ENCODE measurements at regions not wholly inside any gene's neighbourhood (a gene's known extent, or its start where the extent isn't known, plus 50 kb on each side); places are given as distances from the start of the nearest gene placed in this dataset.

DNA sequence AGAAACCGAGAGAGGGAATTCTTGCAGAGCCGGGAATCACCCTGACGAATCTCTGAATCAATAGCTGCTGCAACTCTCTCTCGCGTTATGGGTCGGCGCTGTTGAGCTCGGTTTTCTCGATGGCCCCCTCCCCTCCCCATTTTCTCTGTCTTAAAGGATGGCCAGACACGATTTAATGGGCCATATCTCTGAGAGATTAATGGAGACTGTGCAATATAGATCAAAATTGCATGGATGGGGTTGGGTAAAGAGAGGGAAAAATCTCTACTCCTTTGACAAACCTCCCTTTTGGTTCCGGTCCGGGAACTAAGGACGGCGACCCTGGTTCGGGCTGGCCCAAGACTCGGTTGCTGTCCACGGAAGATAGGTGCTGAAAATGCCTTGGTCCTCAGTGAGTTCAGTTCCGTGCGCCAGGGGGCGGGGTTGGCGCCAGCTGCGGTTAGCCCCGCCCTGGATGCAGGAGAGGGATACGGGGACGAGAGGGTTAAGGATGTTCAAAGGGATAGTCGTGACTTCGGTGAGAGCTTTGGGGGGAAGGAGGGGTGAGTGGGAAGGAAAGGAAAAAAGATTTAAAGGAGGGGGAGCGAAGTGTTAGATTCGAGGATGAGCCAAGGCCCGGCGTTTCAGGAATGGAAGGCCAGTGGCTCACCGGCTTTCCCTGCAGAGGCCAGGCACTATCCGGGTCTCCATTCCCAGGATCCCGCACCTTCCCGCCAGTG is 103.6 kb upstream of the HSD17B12 start:
- no peaks in the 10 kb centered on the region for H3K9me3 ChIP-seq (ENCODE audit: control insufficient read depth, low read length)
- H3K9ac ChIP-seq (ENCODE audit: low read length): no peak overlapping the region
- H3K36me3 ChIP-seq (ENCODE audit: control insufficient read depth, insufficient read depth, low read length, severe bottlenecking): no peaks in the 10 kb centered on the region
- DNase-seq (ENCODE audit: low read depth): peak; percentile 77
- H3K4me3 ChIP-seq (ENCODE audit: low read length): peak overlapping the region; percentile 79
- H3K4me1 ChIP-seq (ENCODE audit: control insufficient read depth, insufficient read depth, low read length): peaks cover 37% of the 10 kb centered on the region
- H3K27me3 ChIP-seq (replicated peaks; ENCODE audit: control insufficient read depth, insufficient read depth, low read length): peaks cover 40% of the 10 kb centered on the region

DNA sequence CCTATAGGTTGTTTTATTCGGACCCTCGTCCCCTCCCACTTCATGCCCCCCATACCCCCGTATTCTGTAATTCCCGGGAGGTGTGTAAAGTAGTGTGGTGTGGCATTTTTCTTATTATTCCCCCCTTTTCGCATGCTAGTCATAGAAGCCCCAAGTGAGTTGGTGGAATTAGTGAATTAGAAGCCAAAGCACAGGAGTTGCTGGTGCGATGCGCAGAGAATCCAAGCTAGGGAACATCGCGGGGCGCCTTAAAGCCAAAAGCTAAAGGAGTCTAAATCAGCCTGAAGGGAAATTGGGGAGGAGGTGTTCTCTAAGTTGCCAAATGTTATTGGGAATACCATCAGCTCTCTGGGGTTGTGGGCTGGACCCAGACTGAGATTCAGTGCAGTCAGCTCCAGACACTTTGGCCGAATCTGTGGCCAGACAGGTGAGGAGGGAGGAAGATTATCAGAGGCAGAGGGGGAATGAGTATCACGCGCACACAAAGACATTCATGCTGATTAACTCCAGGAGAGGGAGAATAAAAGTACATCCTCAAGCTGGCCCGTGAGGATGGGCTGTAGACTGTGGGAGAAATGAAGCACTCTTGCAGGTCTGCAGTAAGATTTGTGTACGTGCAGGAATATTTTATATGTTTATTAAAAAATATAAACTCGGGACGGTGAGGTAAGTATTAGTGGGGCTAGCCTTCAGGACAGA is 102.8 kb upstream of the HSD17B12 start:
- no peak overlapping the region for H3K4me3 ChIP-seq (ENCODE audit: low read length)
- no peaks in the 10 kb centered on the region for H3K36me3 ChIP-seq (ENCODE audit: control insufficient read depth, insufficient read depth, low read length, severe bottlenecking)
- H3K9me3 ChIP-seq (ENCODE audit: control insufficient read depth, low read length): no peaks in the 10 kb centered on the region
- no peak overlapping the region for H3K9ac ChIP-seq (ENCODE audit: low read length)
- no peak for DNase-seq (ENCODE audit: low read depth)
- peaks cover 39% of the 10 kb centered on the region for H3K27me3 ChIP-seq (replicated peaks; ENCODE audit: control insufficient read depth, insufficient read depth, low read length)
- H3K4me1 ChIP-seq (ENCODE audit: control insufficient read depth, insufficient read depth, low read length): peaks cover 39% of the 10 kb centered on the region

- peak; percentile 33 for DNase-seq (ENCODE audit: low read depth)
- Histone ChIP-seq H3K9ac (ENCODE audit: low read length) (no peak overlapping the region), H3K27me3 (replicated peaks; ENCODE audit: control insufficient read depth, insufficient read depth, low read length) (peaks cover 41% of the 10 kb centered on the region), H3K4me1 (ENCODE audit: control insufficient read depth, insufficient read depth, low read length) (peaks cover 39% of the 10 kb centered on the region), H3K4me3 (ENCODE audit: low read length) (peak overlapping the region; percentile 80), H3K9me3 (ENCODE audit: control insufficient read depth, low read length) (no peaks in the 10 kb centered on the region), H3K36me3 (ENCODE audit: control insufficient read depth, insufficient read depth, low read length, severe bottlenecking) (no peaks in the 10 kb centered on the region)
Measured at GRCh38 chr11:43578346-43579170, 102.0 kb upstream of the HSD17B12 start.

DNA sequence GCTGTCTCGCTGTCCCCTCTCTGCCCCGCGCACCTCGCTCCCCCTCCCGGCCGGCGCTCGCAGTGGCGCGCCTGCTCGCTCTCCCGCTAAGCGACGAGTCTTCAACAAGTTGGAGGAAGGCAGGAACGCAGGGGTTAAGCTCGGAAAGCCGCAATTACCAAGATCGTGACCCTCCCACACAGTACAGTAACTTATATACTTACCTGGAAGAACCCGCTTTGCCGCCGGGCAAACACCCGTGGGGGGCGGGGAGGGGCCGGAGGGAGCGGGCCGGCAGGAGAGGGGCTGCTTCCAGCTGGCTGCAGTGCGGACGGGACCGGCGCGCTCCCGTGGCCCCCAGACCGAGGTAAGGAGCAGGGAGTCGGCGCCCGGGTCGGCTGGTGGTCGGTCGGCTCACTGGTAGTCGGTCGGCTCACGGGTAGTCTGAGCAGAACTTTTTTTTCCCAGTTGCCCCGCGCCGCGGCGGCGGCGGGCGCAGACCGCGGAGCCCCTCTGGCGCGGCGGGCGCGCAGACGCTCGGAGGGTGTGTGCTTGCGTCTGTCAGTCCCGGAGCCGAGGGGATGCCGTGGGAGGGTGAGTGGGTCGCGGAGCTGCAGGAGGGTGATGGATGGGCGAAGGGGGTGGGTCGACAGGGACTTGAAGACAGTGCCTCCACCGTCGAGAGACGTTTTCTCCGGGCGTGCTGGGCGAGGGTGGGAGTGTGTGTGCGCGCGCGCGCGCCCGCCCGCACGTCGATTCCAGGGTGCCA is 101.2 kb upstream of the HSD17B12 start:
- peak overlapping the region; percentile 29 for H3K9ac ChIP-seq (ENCODE audit: low read length)
- peaks cover 39% of the 10 kb centered on the region for H3K4me1 ChIP-seq (ENCODE audit: control insufficient read depth, insufficient read depth, low read length)
- DNase-seq (ENCODE audit: low read depth): peak; percentile 51

DNA sequence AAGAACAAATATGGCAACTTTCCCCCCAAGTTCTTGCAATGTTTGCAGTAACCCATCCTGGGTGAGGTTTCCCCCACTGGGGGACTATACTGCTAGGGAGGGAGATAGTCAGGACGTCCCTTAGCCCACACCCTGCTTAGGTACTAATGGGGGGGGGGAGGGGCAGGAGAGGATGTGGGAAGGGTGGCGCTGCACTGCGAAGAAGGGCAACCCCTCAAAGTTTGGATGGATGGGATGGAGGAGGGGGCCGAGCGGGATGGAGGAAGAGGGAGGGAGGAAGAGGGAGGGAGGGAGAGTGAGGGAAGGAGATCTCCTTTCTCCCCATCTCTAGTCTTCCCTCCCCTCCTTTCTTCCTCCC is 100.6 kb upstream of the HSD17B12 start:
- Histone ChIP-seq H3K9me3 (ENCODE audit: control insufficient read depth, low read length) (no peaks in the 10 kb centered on the region), H3K36me3 (ENCODE audit: control insufficient read depth, insufficient read depth, low read length, severe bottlenecking) (no peaks in the 10 kb centered on the region), H3K4me3 (ENCODE audit: low read length) (peak overlapping the region; percentile 80), H3K9ac (ENCODE audit: low read length) (no peak overlapping the region), H3K27me3 (replicated peaks; ENCODE audit: control insufficient read depth, insufficient read depth, low read length) (peaks cover 54% of the 10 kb centered on the region), H3K4me1 (ENCODE audit: control insufficient read depth, insufficient read depth, low read length) (peaks cover 36% of the 10 kb centered on the region)
- no peak for DNase-seq (ENCODE audit: low read depth)

More for the DNA sequence above, 101.2 kb upstream of the HSD17B12 start:
- H3K9me3 ChIP-seq (ENCODE audit: control insufficient read depth, low read length): no peaks in the 10 kb centered on the region
- peaks cover 49% of the 10 kb centered on the region for H3K27me3 ChIP-seq (replicated peaks; ENCODE audit: control insufficient read depth, insufficient read depth, low read length)
- H3K36me3 ChIP-seq (ENCODE audit: control insufficient read depth, insufficient read depth, low read length, severe bottlenecking): no peaks in the 10 kb centered on the region
- H3K4me3 ChIP-seq (ENCODE audit: low read length): peak overlapping the region; percentile 80

DNA sequence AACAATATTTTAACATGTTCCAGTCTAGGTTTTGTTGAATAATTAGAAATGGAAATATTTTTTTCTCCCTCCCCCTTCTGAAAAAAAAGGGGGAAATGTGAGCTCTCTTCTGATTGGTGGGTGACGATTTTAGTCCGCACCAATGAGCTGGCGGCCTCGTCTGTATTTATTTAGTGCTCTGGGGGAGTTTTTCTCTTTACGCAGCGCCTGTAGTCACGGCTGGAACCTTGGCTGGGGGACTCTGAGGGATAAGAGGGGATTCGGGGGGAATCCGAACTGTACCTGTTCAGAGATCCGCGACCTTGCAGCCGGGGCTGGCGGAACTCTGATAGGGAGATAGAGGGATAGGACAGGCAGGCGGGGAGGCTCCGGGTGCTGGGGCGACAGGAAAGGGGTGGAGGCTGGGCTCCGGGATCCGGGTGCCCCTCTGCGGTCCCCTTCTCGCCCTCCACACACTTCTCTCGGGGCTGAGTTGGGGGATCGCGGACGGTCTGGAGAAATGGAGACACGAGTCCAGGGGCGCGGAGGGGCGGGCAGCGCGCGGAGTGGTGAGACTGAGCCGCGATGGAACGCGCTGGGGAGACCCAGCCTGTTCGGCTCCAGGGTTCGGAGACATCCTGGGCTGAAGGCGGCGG is 99.7 kb upstream of the HSD17B12 start:
- peak; percentile 16 for DNase-seq (ENCODE audit: low read depth)
- Histone ChIP-seq H3K9ac (ENCODE audit: low read length) (no peak overlapping the region), H3K4me1 (ENCODE audit: control insufficient read depth, insufficient read depth, low read length) (peaks cover 26% of the 10 kb centered on the region), H3K27me3 (replicated peaks; ENCODE audit: control insufficient read depth, insufficient read depth, low read length) (peaks cover 57% of the 10 kb centered on the region), H3K4me3 (ENCODE audit: low read length) (peak overlapping the region; percentile 79), H3K9me3 (ENCODE audit: control insufficient read depth, low read length) (no peaks in the 10 kb centered on the region), H3K36me3 (ENCODE audit: control insufficient read depth, insufficient read depth, low read length, severe bottlenecking) (no peaks in the 10 kb centered on the region)

GRCh38 chr11:43581370-43582023 is 99.0 kb upstream of the HSD17B12 start:
- Histone ChIP-seq H3K27me3 (replicated peaks; ENCODE audit: control insufficient read depth, insufficient read depth, low read length) (peaks cover 57% of the 10 kb centered on the region), H3K9me3 (ENCODE audit: control insufficient read depth, low read length) (no peaks in the 10 kb centered on the region), H3K36me3 (ENCODE audit: control insufficient read depth, insufficient read depth, low read length, severe bottlenecking) (no peaks in the 10 kb centered on the region), H3K4me3 (ENCODE audit: low read length) (peak overlapping the region; percentile 79), H3K9ac (ENCODE audit: low read length) (no peak overlapping the region), H3K4me1 (ENCODE audit: control insufficient read depth, insufficient read depth, low read length) (peaks cover 20% of the 10 kb centered on the region)
- no peak for DNase-seq (ENCODE audit: low read depth)

GRCh38 chr11:43582024-43582862 is 98.3 kb upstream of the HSD17B12 start:
- no peaks in the 10 kb centered on the region for H3K36me3 ChIP-seq (ENCODE audit: control insufficient read depth, insufficient read depth, low read length, severe bottlenecking)
- H3K27me3 ChIP-seq (replicated peaks; ENCODE audit: control insufficient read depth, insufficient read depth, low read length): peaks cover 52% of the 10 kb centered on the region
- H3K9ac ChIP-seq (ENCODE audit: low read length): no peak overlapping the region
- no peak for DNase-seq (ENCODE audit: low read depth)
- peak overlapping the region; percentile 79 for H3K4me3 ChIP-seq (ENCODE audit: low read length)
- peaks cover 15% of the 10 kb centered on the region for H3K4me1 ChIP-seq (ENCODE audit: control insufficient read depth, insufficient read depth, low read length)
- no peaks in the 10 kb centered on the region for H3K9me3 ChIP-seq (ENCODE audit: control insufficient read depth, low read length)

DNA sequence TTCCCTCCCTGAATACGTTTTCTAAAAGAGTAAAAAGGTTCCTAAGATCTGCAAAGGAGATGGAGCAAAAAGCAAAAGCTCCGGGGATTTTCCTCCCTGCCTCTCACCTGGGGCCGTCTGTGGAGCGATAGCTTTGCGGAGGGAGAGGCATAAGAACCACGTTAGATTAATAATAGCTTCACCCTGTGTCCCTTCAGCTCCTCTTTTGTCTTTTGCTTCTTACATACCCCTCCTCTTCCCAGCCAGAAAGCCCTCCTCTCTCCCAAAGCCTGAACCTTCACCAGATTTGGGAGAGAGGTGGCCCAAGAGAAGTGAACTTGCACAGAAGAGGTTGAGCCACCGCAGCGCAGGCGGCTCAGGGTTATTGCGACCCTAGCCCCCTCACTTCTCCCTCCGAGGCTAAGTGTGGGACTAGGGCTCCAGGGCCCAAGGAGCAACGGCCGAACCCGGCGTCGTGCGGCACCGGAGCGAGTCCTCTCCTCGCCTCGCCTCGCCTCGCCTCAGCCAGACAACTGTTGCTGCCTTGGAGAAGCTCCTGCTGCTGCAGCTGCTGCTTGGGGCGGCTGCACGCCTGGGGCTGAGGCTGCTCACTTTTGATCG is 97.6 kb upstream of the HSD17B12 start:
- H3K4me1 ChIP-seq (ENCODE audit: control insufficient read depth, insufficient read depth, low read length): peaks cover 15% of the 10 kb centered on the region
- no peak overlapping the region for H3K4me3 ChIP-seq (ENCODE audit: low read length)
- no peak for DNase-seq (ENCODE audit: low read depth)
- no peaks in the 10 kb centered on the region for H3K9me3 ChIP-seq (ENCODE audit: control insufficient read depth, low read length)
- no peak overlapping the region for H3K9ac ChIP-seq (ENCODE audit: low read length)
- no peaks in the 10 kb centered on the region for H3K36me3 ChIP-seq (ENCODE audit: control insufficient read depth, insufficient read depth, low read length, severe bottlenecking)
- H3K27me3 ChIP-seq (replicated peaks; ENCODE audit: control insufficient read depth, insufficient read depth, low read length): peaks cover 45% of the 10 kb centered on the region
